Progenitor cell of endocrine pancreas (in vitro differentiated cells): ENCODE measurements at regions not wholly inside any gene's neighbourhood (a gene's known extent, or its start where the extent isn't known, plus 50 kb on each side); places are given as distances from the start of the nearest gene placed in this dataset.

Source experiments
- DNase-seq: peaks from one replicate; pipeline ENCODE4 v3.0.0; 2021; ENCODE audit warnings: low spot score; ENCODE audit not compliant: unreplicated experiment
- H3K27ac Mint-ChIP-seq: 2 replicates; pipeline ENCODE4 v1.8.0; 2021; ENCODE audit warnings: mild to moderate bottlenecking, moderate library complexity, mixed read lengths
- H3K27me3 Mint-ChIP-seq: 2 replicates; pipeline ENCODE4 v1.8.0; 2021; ENCODE audit warnings: mixed read lengths
- H3K36me3 Mint-ChIP-seq: 2 replicates; pipeline ENCODE4 v1.8.0; 2022; ENCODE audit warnings: mixed read lengths; ENCODE audit not compliant: insufficient read depth
- H3K4me1 Mint-ChIP-seq: 2 replicates; pipeline ENCODE4 v1.8.0; 2021; ENCODE audit warnings: low read depth, mixed read lengths
- H3K4me3 Mint-ChIP-seq: 2 replicates; pipeline ENCODE4 v1.8.0; 2021; ENCODE audit warnings: low read depth, mild to moderate bottlenecking, moderate library complexity, mixed read lengths
- H3K9me3 Mint-ChIP-seq: 2 replicates; pipeline ENCODE4 v1.8.0; 2021; ENCODE audit warnings: low read depth, mixed read lengths
- TF ChIP-seq, protein P1 (sequence below): fragments of 200-600 bp; sonication (generic); IDR thresholded peaks from one replicate; pipeline ENCODE4 v1.5.0; 2021; ENCODE audit warnings: antibody characterized with exemption, mild to moderate bottlenecking; ENCODE audit not compliant: unreplicated experiment

DNA sequence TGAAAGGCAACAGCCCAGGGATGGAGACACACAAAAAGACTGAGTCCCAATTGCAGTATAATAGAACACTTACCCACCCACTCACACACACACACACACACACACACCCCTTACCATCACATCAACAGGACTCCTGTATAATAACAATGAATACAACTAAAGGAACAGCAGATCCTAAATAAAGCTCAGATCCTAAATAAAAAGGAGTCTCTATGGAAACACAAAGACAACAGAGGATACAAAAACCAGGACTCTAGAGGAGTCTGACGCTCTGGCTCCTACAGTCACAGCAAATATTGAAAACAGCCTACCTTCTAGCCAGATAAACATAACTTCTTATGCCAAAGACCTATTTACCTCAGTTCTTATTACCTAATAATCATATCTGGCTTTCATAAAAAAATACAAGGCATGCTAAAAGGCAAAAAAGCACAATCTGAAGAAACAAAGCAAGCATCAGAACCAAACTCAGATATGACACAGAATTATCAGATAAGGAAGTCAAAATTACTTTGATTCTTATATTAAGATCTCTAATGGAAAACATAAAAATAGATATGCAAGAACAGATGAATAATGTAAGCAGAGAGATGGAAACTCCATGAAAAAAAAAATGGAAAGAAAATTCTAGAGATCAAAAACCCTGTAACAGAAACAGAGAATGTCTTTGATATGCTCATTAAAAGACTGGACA, 134.9 kb downstream of the MMUT start:
- Mint-ChIP-seq H3K27ac (no peak overlapping the region), H3K4me3 (no peak overlapping the region), H3K9me3 (no peaks in the 10 kb centered on the region), H3K27me3 (no peaks in the 10 kb centered on the region), H3K4me1 (no peaks in the 10 kb centered on the region), H3K36me3 (no peaks in the 10 kb centered on the region)
- TF ChIP-seq, protein P1, sequence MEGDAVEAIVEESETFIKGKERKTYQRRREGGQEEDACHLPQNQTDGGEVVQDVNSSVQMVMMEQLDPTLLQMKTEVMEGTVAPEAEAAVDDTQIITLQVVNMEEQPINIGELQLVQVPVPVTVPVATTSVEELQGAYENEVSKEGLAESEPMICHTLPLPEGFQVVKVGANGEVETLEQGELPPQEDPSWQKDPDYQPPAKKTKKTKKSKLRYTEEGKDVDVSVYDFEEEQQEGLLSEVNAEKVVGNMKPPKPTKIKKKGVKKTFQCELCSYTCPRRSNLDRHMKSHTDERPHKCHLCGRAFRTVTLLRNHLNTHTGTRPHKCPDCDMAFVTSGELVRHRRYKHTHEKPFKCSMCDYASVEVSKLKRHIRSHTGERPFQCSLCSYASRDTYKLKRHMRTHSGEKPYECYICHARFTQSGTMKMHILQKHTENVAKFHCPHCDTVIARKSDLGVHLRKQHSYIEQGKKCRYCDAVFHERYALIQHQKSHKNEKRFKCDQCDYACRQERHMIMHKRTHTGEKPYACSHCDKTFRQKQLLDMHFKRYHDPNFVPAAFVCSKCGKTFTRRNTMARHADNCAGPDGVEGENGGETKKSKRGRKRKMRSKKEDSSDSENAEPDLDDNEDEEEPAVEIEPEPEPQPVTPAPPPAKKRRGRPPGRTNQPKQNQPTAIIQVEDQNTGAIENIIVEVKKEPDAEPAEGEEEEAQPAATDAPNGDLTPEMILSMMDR: no peak
- DNase-seq: no peak

- Mint-ChIP-seq H3K4me1 (no peaks in the 10 kb centered on the region), H3K27ac (no peak overlapping the region), H3K4me3 (no peak overlapping the region), H3K27me3 (no peaks in the 10 kb centered on the region), H3K36me3 (no peaks in the 10 kb centered on the region), H3K9me3 (no peaks in the 10 kb centered on the region)
- DNase-seq: no peak
- TF ChIP-seq, protein P1: no peak
Measured at GRCh38 chr6:49327571-49327970, 135.5 kb downstream of the MMUT start.

GRCh38 chr6:49327005-49327404, 136.0 kb downstream of the MMUT start:
- Mint-ChIP-seq H3K27me3 (no peaks in the 10 kb centered on the region), H3K4me3 (no peak overlapping the region), H3K9me3 (no peaks in the 10 kb centered on the region), H3K36me3 (no peaks in the 10 kb centered on the region), H3K4me1 (peaks cover 2% of the 10 kb centered on the region), H3K27ac (no peak overlapping the region)
- TF ChIP-seq, protein P1: no peak
- no peak for DNase-seq

- Mint-ChIP-seq H3K27me3 (no peaks in the 10 kb centered on the region), H3K36me3 (no peaks in the 10 kb centered on the region), H3K4me3 (no peak overlapping the region), H3K27ac (no peak overlapping the region), H3K9me3 (peaks cover 3% of the 10 kb centered on the region), H3K4me1 (peaks cover 7% of the 10 kb centered on the region)
- TF ChIP-seq, protein P1: no peak
- no peak for DNase-seq
Measured at GRCh38 chr6:49326347-49326746, 136.7 kb downstream of the MMUT start.

DNA sequence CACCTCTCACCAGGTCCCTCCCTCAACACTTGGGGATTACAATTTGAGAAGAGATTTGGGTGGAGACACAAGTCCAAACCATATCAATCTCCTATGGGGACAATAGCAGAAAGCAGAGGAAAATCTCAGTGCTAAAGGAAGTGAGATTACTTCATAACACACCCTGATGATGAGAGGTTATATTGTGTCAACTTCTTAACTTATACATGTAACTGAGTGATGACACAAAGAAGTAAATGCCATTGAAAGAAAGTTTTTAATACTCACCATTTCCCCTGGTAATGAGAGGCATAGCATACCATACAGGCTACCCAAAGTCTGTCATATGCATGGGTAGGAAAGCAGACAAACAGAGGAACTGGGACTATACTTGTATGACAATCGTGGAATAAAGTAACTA, 137.2 kb downstream of the MMUT start:
- no peak overlapping the region for H3K4me3 Mint-ChIP-seq
- H3K4me1 Mint-ChIP-seq: peaks cover 9% of the 10 kb centered on the region
- TF ChIP-seq, protein P1: no peak
- no peak for DNase-seq
- no peaks in the 10 kb centered on the region for H3K36me3 Mint-ChIP-seq
- H3K27ac Mint-ChIP-seq: no peak overlapping the region
- H3K27me3 Mint-ChIP-seq: no peaks in the 10 kb centered on the region
- H3K9me3 Mint-ChIP-seq: peaks cover 5% of the 10 kb centered on the region
